ENCODE measurements at regions not wholly inside any gene's neighbourhood (a gene's known extent, or its start where the extent isn't known, plus 50 kb on each side); places are given as distances from the start of the nearest gene placed in this dataset.

DNA sequence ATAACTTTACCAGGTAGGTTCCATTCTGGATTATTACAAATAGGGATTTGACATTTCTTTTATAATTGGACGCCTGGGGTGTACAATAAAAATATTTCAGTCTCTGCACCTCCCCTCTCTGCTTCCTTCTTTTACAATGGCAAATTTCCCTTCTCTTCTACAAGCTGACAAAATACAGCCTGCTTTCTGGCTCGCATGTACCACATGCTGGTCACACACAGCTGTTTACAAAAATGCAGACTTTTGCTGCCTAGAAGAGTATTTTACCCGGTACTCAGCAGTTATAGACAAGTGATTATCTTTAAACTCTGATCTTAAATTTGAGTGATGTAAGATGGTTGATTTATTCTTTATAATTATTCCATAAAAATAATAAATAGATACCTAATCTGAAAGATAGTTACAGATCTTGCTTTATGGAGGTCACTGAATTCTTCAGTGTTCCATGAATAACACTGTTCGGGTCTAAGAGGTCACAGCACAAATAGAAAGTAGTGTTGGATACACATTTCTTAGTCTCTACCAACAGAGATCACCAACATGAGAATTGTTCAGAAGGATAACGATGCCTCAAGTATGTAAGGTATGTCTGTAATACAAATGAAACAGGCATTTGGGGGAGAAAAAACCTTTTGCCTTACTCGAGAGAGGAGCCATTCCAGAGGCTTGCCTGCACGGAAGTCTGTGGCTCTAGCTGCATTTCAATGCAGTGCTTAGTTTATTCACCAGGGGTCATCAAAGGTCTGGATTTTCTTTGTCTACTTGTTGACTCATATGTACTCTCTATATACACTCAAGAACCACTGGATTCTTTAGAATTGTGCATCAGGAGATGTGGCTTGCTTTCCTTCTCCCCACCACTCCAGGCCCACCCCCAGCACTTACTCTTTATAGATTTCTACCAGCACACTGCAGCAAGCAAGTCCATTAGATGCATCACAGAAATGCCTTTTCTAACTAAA lies 206.6 kb upstream of the RFX3 start (continued):
- TF ChIP-seq RELA (IDR thresholded peaks at IDR 0.05; ENCODE audit: borderline replicate concordance, partially characterized antibody) (peak; percentile 30), IRF4 (IDR thresholded peaks at IDR 0.05; ENCODE audit: low read depth, low read length) (no peak), PBX3 (IDR thresholded peaks at IDR 0.05; ENCODE audit: insufficient replicate concordance, low read depth, low read length) (no peak)

GRCh38 chr9:3730511-3730922 lies 204.7 kb upstream of the RFX3 start:
- H3K4me3 ChIP-seq = 0 out of 2 replicates have a peak overlapping the region, but pooled peaks have one; percentile 39
- H3K9me3 ChIP-seq (replicated peaks; ENCODE audit: control insufficient read depth, insufficient read depth, low read length) = no peaks in the 10 kb centered on the region
- in situ Hi-C loops (cut with MboI) = loop anchor here (5.0 to 10.0 kb wide), 3 partner anchors 256 to 604 kb away; no protein-coding TSS in a partner anchor
- DNase-seq (ENCODE audit: low read depth, low spot score) = peak; percentile 26
- FAIRE-seq = no peak
- no TSS peak for BruUV-seq (replicated peaks)
- H3K36me3 ChIP-seq (ENCODE audit: control insufficient read depth in 2 of 2, insufficient read depth in 2 of 2, low read length in 1 of 2) = no peaks in the 10 kb centered on the region
- ATAC-seq = peak; percentile 74
- peak overlapping the region; percentile 90 for H3K4me2 ChIP-seq (ENCODE audit: control insufficient read depth, insufficient read depth)
- RAD21 ChIA-PET (ENCODE audit: unreplicated experiment) = interaction anchor here (1.2 to 1.5 kb wide), 2 partner anchors 204 to 263 kb away, joined by 3 to 5 read pairs; no protein-coding TSS in a partner anchor
- POLR2A ChIA-PET = no interaction called here
- SMC1A ChIA-PET (ENCODE audit: uncharacterized antibody, unreplicated experiment) = interaction anchor here (1.6 kb wide), 1 partner anchor 202 kb away, joined by 3 read pairs; no protein-coding TSS in a partner anchor
- peak overlapping the region; percentile 74 for H3K27ac ChIP-seq (ENCODE audit: control insufficient read depth, insufficient read depth)
- intact Hi-C loops (cut with micrococcal nuclease; ENCODE audit: unreplicated experiment) = loop anchor here (1.0 to 2.0 kb wide), 2 partner anchors 204 to 263 kb away; partner anchors contain the start of gene RFX3
- H3K27me3 ChIP-seq (replicated peaks in 1 of 2; ENCODE audit: control insufficient read depth in 2 of 2, insufficient read depth in 2 of 2, low read length in 1 of 2) = no peaks in the 10 kb centered on the region
- WGBS (ENCODE audit: insufficient coverage, insufficient replicate concordance, low lambda C conversion rate, missing lambda C conversion rate) = 0% methylated on average over 2 of the region's 2 CpGs
- no peaks in the 10 kb centered on the region for H3K79me2 ChIP-seq (ENCODE audit: control insufficient read depth, insufficient read depth, low read length)
- H3K4me1 ChIP-seq (ENCODE audit: control insufficient read depth, insufficient read depth, low read length) = peaks cover 22% of the 10 kb centered on the region
- CTCF ChIA-PET = interaction anchor here (4.1 kb wide), 1 partner anchor 263 kb away, joined by 25 read pairs; no protein-coding TSS in a partner anchor
- H4K20me1 ChIP-seq (ENCODE audit: control insufficient read depth, insufficient read depth) = no peaks in the 10 kb centered on the region
- peak overlapping the region; percentile 88 for H2AFZ ChIP-seq (ENCODE audit: control insufficient read depth, low read depth, low read length)
- H3K9ac ChIP-seq (ENCODE audit: control insufficient read depth, insufficient read depth, low read length) = peak overlapping the region; percentile 16; the same call in 1 of the 2 replicates
- 0 out of 2 replicates have a peak, but pooled peaks have one; percentile 15 for TF ChIP-seq BMI1 (IDR thresholded peaks at IDR 0.05; ENCODE audit: borderline replicate concordance)
- no peak for TF ChIP-seq WRNIP1 (IDR thresholded peaks at IDR 0.05; ENCODE audit: borderline replicate concordance, low read depth, low read length)
- TF ChIP-seq RAD21 (IDR thresholded peaks at IDR 0.05; ENCODE audit: insufficient read depth, low read depth, low read length) = 0 out of 2 replicates have a peak, but pooled peaks have one; percentile 6
- peak; percentile 93 for TF ChIP-seq NFIC (IDR thresholded peaks at IDR 0.05; ENCODE audit: low read depth, low read length)
- TF ChIP-seq MTA3 (IDR thresholded peaks at IDR 0.05; ENCODE audit: borderline replicate concordance, low read length) = peak; percentile 55; the same call in 1 of the 2 replicates
- TF ChIP-seq SRF (IDR thresholded peaks at IDR 0.05; ENCODE audit: low read depth in 2 of 2, low read length in 2 of 2) = no peak
- peak; percentile 83 for TF ChIP-seq MTA2 (IDR thresholded peaks at IDR 0.05; ENCODE audit: low read depth)
- peak; percentile 36; the same call in 1 of the 2 replicates for TF ChIP-seq NR2C1 (IDR thresholded peaks at IDR 0.05)
- peak; percentile 60; the same call in 1 of the 2 replicates for TF ChIP-seq GABPA (IDR thresholded peaks at IDR 0.05; ENCODE audit: low read depth)
- TF ChIP-seq EED (IDR thresholded peaks at IDR 0.05; ENCODE audit: low read depth) = no peak
- TF ChIP-seq MEF2A (IDR thresholded peaks at IDR 0.05; ENCODE audit: insufficient read depth, low read depth, low read length) = peak; percentile 74
- 0 out of 2 replicates have a peak, but pooled peaks have one; percentile 28 for TF ChIP-seq TBL1XR1 (IDR thresholded peaks at IDR 0.05; ENCODE audit: low read depth, low read length)
- TF ChIP-seq ZBED1 (IDR thresholded peaks at IDR 0.05; ENCODE audit: borderline replicate concordance) = 0 out of 2 replicates have a peak, but pooled peaks have one; percentile 43
- peak; percentile 49; the same call in 1 of the 2 replicates for TF ChIP-seq PML (IDR thresholded peaks at IDR 0.05; ENCODE audit: low read length)
- TF ChIP-seq EP300 (IDR thresholded peaks at IDR 0.05; ENCODE audit: borderline replicate concordance in 1 of 2, control insufficient read depth in 1 of 2, low read depth in 2 of 2, low read length in 2 of 2) = peak; percentile 30 to 42; a peak in 2 of 4 replicates
- peak; percentile 75; the same call in 1 of the 2 replicates for TF ChIP-seq FOXM1 (IDR thresholded peaks at IDR 0.05; ENCODE audit: low read depth, low read length)
- TF ChIP-seq JUND (IDR thresholded peaks at IDR 0.05; ENCODE audit: low read depth, low read length) = 0 out of 2 replicates have a peak, but pooled peaks have one; percentile 43
